ENCODE measurements at regions not wholly inside any gene's neighbourhood (a gene's known extent, or its start where the extent isn't known, plus 50 kb on each side); places are given as distances from the start of the nearest gene placed in this dataset.

GRCh38 chr13:103272770-103273169, 206.6 kb upstream of the SLC10A2 start:
- DNase-seq (ENCODE audit: low read depth): no peak
- TF ChIP-seq CTCF (IDR thresholded peaks at IDR 0.05; ENCODE audit: control insufficient read depth, extremely low read depth, insufficient read depth): no peak
- H3K4me3 ChIP-seq (ENCODE audit: low read depth, low read length): no peak overlapping the region

GRCh38 chr13:103263448-103263847, 197.2 kb upstream of the SLC10A2 start:
- H3K4me3 ChIP-seq (ENCODE audit: low read depth, low read length): no peak overlapping the region
- no peak for TF ChIP-seq CTCF (IDR thresholded peaks at IDR 0.05; ENCODE audit: control insufficient read depth, extremely low read depth, insufficient read depth)
- no peak for DNase-seq (ENCODE audit: low read depth)

- no peak for TF ChIP-seq CTCF (IDR thresholded peaks at IDR 0.05; ENCODE audit: control insufficient read depth, extremely low read depth, insufficient read depth)
- DNase-seq (ENCODE audit: low read depth): no peak
- no peak overlapping the region for H3K4me3 ChIP-seq (ENCODE audit: low read depth, low read length)
Observed at GRCh38 chr13:103255587-103256301, 189.5 kb upstream of the SLC10A2 start.

GRCh38 chr13:103250071-103250470, 183.9 kb upstream of the SLC10A2 start:
- TF ChIP-seq CTCF (IDR thresholded peaks at IDR 0.05; ENCODE audit: control insufficient read depth, extremely low read depth, insufficient read depth): no peak
- no peak overlapping the region for H3K4me3 ChIP-seq (ENCODE audit: low read depth, low read length)
- no peak for DNase-seq (ENCODE audit: low read depth)

- TF ChIP-seq CTCF (IDR thresholded peaks at IDR 0.05; ENCODE audit: control insufficient read depth, extremely low read depth, insufficient read depth): no peak
- no peak for DNase-seq (ENCODE audit: low read depth)
- H3K4me3 ChIP-seq (ENCODE audit: low read depth, low read length): no peak overlapping the region
Observed at GRCh38 chr13:103246581-103247200, 180.5 kb upstream of the SLC10A2 start.

GRCh38 chr13:103243495-103243894, 177.3 kb upstream of the SLC10A2 start:
- no peak for DNase-seq (ENCODE audit: low read depth)
- H3K4me3 ChIP-seq (ENCODE audit: low read depth, low read length): no peak overlapping the region
- TF ChIP-seq CTCF (IDR thresholded peaks at IDR 0.05; ENCODE audit: control insufficient read depth, extremely low read depth, insufficient read depth): no peak

- H3K4me3 ChIP-seq (ENCODE audit: low read depth, low read length): no peak overlapping the region
- no peak for DNase-seq (ENCODE audit: low read depth)
- TF ChIP-seq CTCF (IDR thresholded peaks at IDR 0.05; ENCODE audit: control insufficient read depth, extremely low read depth, insufficient read depth): no peak
Observed at GRCh38 chr13:103238441-103238840, 172.2 kb upstream of the SLC10A2 start.

Measured in LNCaP clone FGC (cell line).